ENCODE measurements at regions not wholly inside any gene's neighbourhood (a gene's known extent, or its start where the extent isn't known, plus 50 kb on each side); places are given as distances from the start of the nearest gene placed in this dataset.
"Not testable (repeated sequence)": the region's sequence is repeated elsewhere in the genome, so short reads cannot be mapped to it uniquely, and the experiment has no call there.

- no peak overlapping the region for H3K27ac ChIP-seq (ENCODE audit: low read depth, low read length)
- no peak for DNase-seq
- H3K36me3 ChIP-seq (ENCODE audit: insufficient read depth, low read length) = no peaks in the 10 kb centered on the region
- peaks cover 0 to 7% of the 10 kb centered on the region in 2 donors for H3K9me3 ChIP-seq (ENCODE audit: control insufficient read depth in 1 of 2, low read length in 2 of 2)
- H3K27me3 Mint-ChIP-seq = no peaks in the 10 kb centered on the region
- H3K27ac Mint-ChIP-seq = no peak overlapping the region
- no peaks in the 10 kb centered on the region for H3K4me1 Mint-ChIP-seq
- H3K27me3 ChIP-seq (ENCODE audit: insufficient read depth, low read length) = no peaks in the 10 kb centered on the region
- H3K36me3 Mint-ChIP-seq = no peaks in the 10 kb centered on the region
- POLR2A ChIA-PET (ENCODE audit: partially characterized antibody) = no interaction called here
- H3K4me3 ChIP-seq (ENCODE audit: low read length in 2 of 2) = no peak overlapping the region
- H3K4me3 Mint-ChIP-seq = no peak overlapping the region
- CTCF ChIA-PET (ENCODE audit: partially characterized antibody) = no interaction called here
- intact Hi-C loops (cut with micrococcal nuclease) = no loop called here
- peaks cover 0 to 15% (median 5%) of the 10 kb centered on the region in 8 donors for H3K9me3 Mint-ChIP-seq
- H3K4me1 ChIP-seq (ENCODE audit: insufficient read depth, low read length) = no peaks in the 10 kb centered on the region
Measured at GRCh38 chr4:28009541-28009940, 1148.9 kb downstream of the STIM2 start.

DNA sequence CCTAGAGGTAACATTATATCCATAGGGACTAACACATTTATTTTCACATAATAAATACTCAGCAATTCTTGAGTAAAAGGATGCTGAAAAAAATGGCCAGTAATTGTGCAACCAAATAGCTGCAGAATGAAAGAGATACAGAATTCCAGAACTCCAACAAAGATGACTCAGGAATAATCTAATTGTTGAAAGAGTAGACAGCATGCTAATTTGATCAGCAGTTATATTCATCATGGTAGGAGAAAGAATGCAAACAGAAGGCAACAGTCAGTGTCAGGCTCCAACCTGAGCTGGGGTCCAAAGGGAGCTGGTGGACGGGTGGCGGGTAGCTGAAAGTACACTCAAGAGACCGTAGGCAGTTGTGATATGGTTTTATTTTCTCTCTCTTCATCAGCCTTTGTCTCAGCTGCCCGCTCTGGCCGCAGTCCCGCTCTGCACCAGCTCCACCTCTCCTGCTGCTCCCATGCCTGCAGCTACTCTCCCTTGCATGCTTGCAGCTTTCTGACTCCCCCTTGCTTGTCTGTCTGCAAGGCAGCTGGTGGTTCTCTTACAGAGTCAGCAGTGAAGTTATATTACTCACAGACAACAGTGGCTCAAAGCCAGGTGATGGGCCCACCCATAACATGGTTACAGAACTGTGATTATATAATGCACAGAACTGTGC lies 1150.1 kb downstream of the STIM2 start:
- peaks cover 0 to 15% (median 5%) of the 10 kb centered on the region in 8 donors for H3K9me3 Mint-ChIP-seq
- intact Hi-C loops (cut with micrococcal nuclease) = no loop called here

DNA sequence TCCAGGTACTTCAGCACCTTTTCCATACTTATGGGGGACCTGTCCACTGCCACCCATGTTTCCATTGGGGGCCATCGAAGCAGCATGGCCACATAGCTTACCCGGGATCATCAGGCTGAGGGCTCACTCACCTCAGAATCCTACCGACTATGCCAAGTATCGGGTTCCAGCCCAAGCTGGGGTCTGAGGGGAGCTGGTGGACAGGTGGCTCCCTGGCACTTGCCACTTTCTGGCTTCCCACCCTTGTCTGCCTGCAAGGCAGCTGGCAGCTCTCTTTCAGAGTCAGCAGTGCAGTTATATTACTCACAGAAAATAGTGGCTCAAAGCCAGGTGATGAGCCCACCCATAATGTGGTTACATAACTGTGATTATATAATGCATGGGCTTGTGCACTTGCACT lies 1153.8 kb downstream of the STIM2 start:
- DNase-seq = no peak
- no peaks in the 10 kb centered on the region for H3K27me3 Mint-ChIP-seq
- peaks cover 0 to 18% (median 7%) of the 10 kb centered on the region in 8 donors for H3K9me3 Mint-ChIP-seq
- Histone ChIP-seq H3K27ac (ENCODE audit: low read depth, low read length) (no peak overlapping the region), H3K27me3 (ENCODE audit: insufficient read depth, low read length) (no peaks in the 10 kb centered on the region), H3K4me3 (ENCODE audit: low read length in 2 of 2) (no peak overlapping the region), H3K9me3 (ENCODE audit: control insufficient read depth in 1 of 2, low read length in 2 of 2) (peaks cover 0 to 9% of the 10 kb centered on the region in 2 donors), H3K36me3 (ENCODE audit: insufficient read depth, low read length) (no peaks in the 10 kb centered on the region), H3K4me1 (ENCODE audit: insufficient read depth, low read length) (no peaks in the 10 kb centered on the region)
- no peak overlapping the region for H3K27ac Mint-ChIP-seq
- ChIA-PET CTCF (ENCODE audit: partially characterized antibody) (no interaction called here), POLR2A (ENCODE audit: partially characterized antibody) (no interaction called here)
- H3K36me3 Mint-ChIP-seq = no peaks in the 10 kb centered on the region
- no peaks in the 10 kb centered on the region for H3K4me1 Mint-ChIP-seq
- no peak overlapping the region for H3K4me3 Mint-ChIP-seq
- intact Hi-C loops (cut with micrococcal nuclease) = no loop called here

More for the DNA sequence above, 1150.1 kb downstream of the STIM2 start:
- Histone ChIP-seq H3K27ac (ENCODE audit: low read depth, low read length) (no peak overlapping the region), H3K4me3 (ENCODE audit: low read length in 2 of 2) (no peak overlapping the region), H3K27me3 (ENCODE audit: insufficient read depth, low read length) (no peaks in the 10 kb centered on the region), H3K36me3 (ENCODE audit: insufficient read depth, low read length) (no peaks in the 10 kb centered on the region), H3K4me1 (ENCODE audit: insufficient read depth, low read length) (no peaks in the 10 kb centered on the region), H3K9me3 (ENCODE audit: control insufficient read depth in 1 of 2, low read length in 2 of 2) (peaks cover 0 to 7% of the 10 kb centered on the region in 2 donors)
- Mint-ChIP-seq H3K4me1 (no peaks in the 10 kb centered on the region), H3K27me3 (no peaks in the 10 kb centered on the region), H3K36me3 (no peaks in the 10 kb centered on the region), H3K4me3 (no peak overlapping the region), H3K27ac (no peak overlapping the region)
- CTCF ChIA-PET (ENCODE audit: partially characterized antibody) = no interaction called here
- POLR2A ChIA-PET (ENCODE audit: partially characterized antibody) = no interaction called here
- DNase-seq = no peak

DNA sequence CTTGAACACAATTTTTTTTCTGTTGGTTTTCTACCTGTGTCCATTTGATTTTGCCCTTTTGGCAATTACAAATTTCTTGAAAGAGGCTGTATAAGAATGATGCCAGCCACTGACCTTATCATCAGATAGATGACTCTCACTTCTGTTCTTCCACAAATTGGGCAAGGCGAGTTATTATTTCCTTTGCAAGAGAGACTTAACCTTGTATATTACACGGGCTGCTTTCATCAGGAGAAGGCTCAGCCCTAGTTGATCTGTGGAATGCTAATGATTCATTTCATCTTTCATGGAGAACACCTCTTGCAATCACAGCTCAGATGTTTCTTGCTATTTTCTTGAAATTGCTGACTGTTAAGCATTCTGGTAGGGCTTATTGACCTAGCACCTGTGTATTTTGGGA lies 1155.4 kb downstream of the STIM2 start:
- Mint-ChIP-seq H3K27ac (no peak overlapping the region), H3K9me3 (peaks cover 0 to 13% (median 6%) of the 10 kb centered on the region in 8 donors), H3K27me3 (no peaks in the 10 kb centered on the region), H3K36me3 (no peaks in the 10 kb centered on the region), H3K4me3 (no peak overlapping the region), H3K4me1 (no peaks in the 10 kb centered on the region)
- Histone ChIP-seq H3K36me3 (ENCODE audit: insufficient read depth, low read length) (no peaks in the 10 kb centered on the region), H3K27ac (ENCODE audit: low read depth, low read length) (no peak overlapping the region), H3K4me1 (ENCODE audit: insufficient read depth, low read length) (no peaks in the 10 kb centered on the region), H3K9me3 (ENCODE audit: control insufficient read depth in 1 of 2, low read length in 2 of 2) (peaks cover 0 to 9% of the 10 kb centered on the region in 2 donors), H3K4me3 (ENCODE audit: low read length in 2 of 2) (no peak overlapping the region), H3K27me3 (ENCODE audit: insufficient read depth, low read length) (no peaks in the 10 kb centered on the region)
- DNase-seq = no peak
- intact Hi-C loops (cut with micrococcal nuclease) = no loop called here
- ChIA-PET CTCF (ENCODE audit: partially characterized antibody) (no interaction called here), POLR2A (ENCODE audit: partially characterized antibody) (no interaction called here)

- H3K27ac ChIP-seq (ENCODE audit: low read depth, low read length); POLR2A ChIA-PET (ENCODE audit: partially characterized antibody); H3K4me1 ChIP-seq (ENCODE audit: insufficient read depth, low read length); H3K27me3 Mint-ChIP-seq; H3K4me3 ChIP-seq (ENCODE audit: low read length in 2 of 2); H3K36me3 Mint-ChIP-seq; H3K27ac Mint-ChIP-seq; H3K36me3 ChIP-seq (ENCODE audit: insufficient read depth, low read length); H3K4me1 Mint-ChIP-seq; DNase-seq; H3K9me3 ChIP-seq (ENCODE audit: control insufficient read depth in 1 of 2, low read length in 2 of 2); H3K4me3 Mint-ChIP-seq; H3K27me3 ChIP-seq (ENCODE audit: insufficient read depth, low read length); CTCF ChIA-PET (ENCODE audit: partially characterized antibody); intact Hi-C loops (cut with micrococcal nuclease): not testable (repeated sequence)
- peaks cover 3 to 41% (median 15%) of the 10 kb centered on the region in 8 donors for H3K9me3 Mint-ChIP-seq
Measured at GRCh38 chr4:28038253-28038652, 1177.6 kb downstream of the STIM2 start.

GRCh38 chr4:28062562-28062961 lies 1201.9 kb downstream of the STIM2 start:
- POLR2A ChIA-PET (ENCODE audit: partially characterized antibody) = no interaction called here
- intact Hi-C loops (cut with micrococcal nuclease) = no loop called here
- Histone ChIP-seq H3K4me3 (ENCODE audit: low read length in 2 of 2) (no peak overlapping the region), H3K36me3 (ENCODE audit: insufficient read depth, low read length) (no peaks in the 10 kb centered on the region), H3K9me3 (ENCODE audit: control insufficient read depth in 1 of 2, low read length in 2 of 2) (no peaks in the 10 kb centered on the region), H3K27me3 (ENCODE audit: insufficient read depth, low read length) (no peaks in the 10 kb centered on the region), H3K27ac (ENCODE audit: low read depth, low read length) (no peak overlapping the region), H3K4me1 (ENCODE audit: insufficient read depth, low read length) (no peaks in the 10 kb centered on the region)
- no peak for DNase-seq
- Mint-ChIP-seq H3K4me1 (no peaks in the 10 kb centered on the region), H3K27me3 (no peaks in the 10 kb centered on the region), H3K4me3 (no peak overlapping the region), H3K9me3 (peaks cover 0 to 13% (median 4%) of the 10 kb centered on the region in 8 donors), H3K27ac (no peak overlapping the region), H3K36me3 (no peaks in the 10 kb centered on the region)
- CTCF ChIA-PET (ENCODE audit: partially characterized antibody) = no interaction called here

- Mint-ChIP-seq H3K27ac (no peak overlapping the region), H3K4me3 (no peak overlapping the region), H3K36me3 (no peaks in the 10 kb centered on the region), H3K9me3 (peaks cover 0 to 25% (median 7%) of the 10 kb centered on the region in 8 donors), H3K27me3 (no peaks in the 10 kb centered on the region), H3K4me1 (no peaks in the 10 kb centered on the region)
- no peaks in the 10 kb centered on the region for H3K36me3 ChIP-seq (ENCODE audit: insufficient read depth, low read length)
- no peak overlapping the region for H3K4me3 ChIP-seq (ENCODE audit: low read length in 2 of 2)
- ChIA-PET CTCF (ENCODE audit: partially characterized antibody) (no interaction called here), POLR2A (ENCODE audit: partially characterized antibody) (no interaction called here)
- no peaks in the 10 kb centered on the region for H3K27me3 ChIP-seq (ENCODE audit: insufficient read depth, low read length)
- H3K9me3 ChIP-seq (ENCODE audit: control insufficient read depth in 1 of 2, low read length in 2 of 2) = no peaks in the 10 kb centered on the region
- intact Hi-C loops (cut with micrococcal nuclease) = no loop called here
- H3K4me1 ChIP-seq (ENCODE audit: insufficient read depth, low read length) = no peaks in the 10 kb centered on the region
- DNase-seq = no peak
- no peak overlapping the region for H3K27ac ChIP-seq (ENCODE audit: low read depth, low read length)
Measured at GRCh38 chr4:28073860-28074555, 1213.4 kb downstream of the STIM2 start.

All from CD4-positive, alpha-beta memory T cell (primary cell).